ENCODE measurements at regions not wholly inside any gene's neighbourhood (a gene's known extent, or its start where the extent isn't known, plus 50 kb on each side); places are given as distances from the start of the nearest gene placed in this dataset.

DNA sequence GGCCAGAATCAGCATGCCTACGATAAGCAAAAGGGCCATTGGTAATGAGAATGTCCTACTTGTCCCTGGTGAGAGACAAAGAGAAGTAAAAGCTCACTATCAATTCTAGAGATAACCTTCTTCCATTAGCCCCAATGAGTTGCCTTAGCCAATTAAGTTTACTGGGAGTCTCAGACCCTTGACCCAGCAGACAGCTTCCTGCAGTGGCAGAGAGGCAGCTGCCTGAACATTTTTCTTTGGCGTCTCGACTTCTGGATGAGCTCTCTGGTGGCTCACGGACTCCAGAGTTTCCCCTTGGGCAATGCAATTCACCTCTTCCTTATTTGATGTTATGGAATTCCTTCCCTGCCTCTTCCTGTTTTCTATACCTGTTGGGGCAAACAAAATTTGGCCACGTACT, 1034.4 kb downstream of the NAALADL2 start:
- TF ChIP-seq, protein P1, sequence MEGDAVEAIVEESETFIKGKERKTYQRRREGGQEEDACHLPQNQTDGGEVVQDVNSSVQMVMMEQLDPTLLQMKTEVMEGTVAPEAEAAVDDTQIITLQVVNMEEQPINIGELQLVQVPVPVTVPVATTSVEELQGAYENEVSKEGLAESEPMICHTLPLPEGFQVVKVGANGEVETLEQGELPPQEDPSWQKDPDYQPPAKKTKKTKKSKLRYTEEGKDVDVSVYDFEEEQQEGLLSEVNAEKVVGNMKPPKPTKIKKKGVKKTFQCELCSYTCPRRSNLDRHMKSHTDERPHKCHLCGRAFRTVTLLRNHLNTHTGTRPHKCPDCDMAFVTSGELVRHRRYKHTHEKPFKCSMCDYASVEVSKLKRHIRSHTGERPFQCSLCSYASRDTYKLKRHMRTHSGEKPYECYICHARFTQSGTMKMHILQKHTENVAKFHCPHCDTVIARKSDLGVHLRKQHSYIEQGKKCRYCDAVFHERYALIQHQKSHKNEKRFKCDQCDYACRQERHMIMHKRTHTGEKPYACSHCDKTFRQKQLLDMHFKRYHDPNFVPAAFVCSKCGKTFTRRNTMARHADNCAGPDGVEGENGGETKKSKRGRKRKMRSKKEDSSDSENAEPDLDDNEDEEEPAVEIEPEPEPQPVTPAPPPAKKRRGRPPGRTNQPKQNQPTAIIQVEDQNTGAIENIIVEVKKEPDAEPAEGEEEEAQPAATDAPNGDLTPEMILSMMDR (IDR thresholded peaks at IDR 0.05), result no peak
- no peak for TF ChIP-seq POLR2A (IDR thresholded peaks at IDR 0.05)

All from Peyer's patch (tissue), 4 donors.